ENCODE measurements at regions not wholly inside any gene's neighbourhood (a gene's known extent, or its start where the extent isn't known, plus 50 kb on each side); places are given as distances from the start of the nearest gene placed in this dataset.
"Not testable (repeated sequence)": the region's sequence is repeated elsewhere in the genome, so short reads cannot be mapped to it uniquely, and the experiment has no call there.

- no peak for DNase-seq
- Histone ChIP-seq H3K9me3 (no peaks in the 10 kb centered on the region), H3K36me3 (no peaks in the 10 kb centered on the region), H3K27ac (no peak overlapping the region), H3K4me1 (no peaks in the 10 kb centered on the region), H3K4me3 (replicated peaks in 1 of 3) (no peak overlapping the region), H3K27me3 (no peaks in the 10 kb centered on the region)
- intact Hi-C loops (cut with DNase I) = no loop called here
- WGBS, 2 donors = 98 to 100% methylated on average over 10 to 11 of the region's 26 CpGs
- no peak for TF ChIP-seq CTCF (IDR thresholded peaks at IDR 0.05)
- no peak for TF ChIP-seq POLR2A (IDR thresholded peaks at IDR 0.05)
These were observed 1171.8 kb upstream of the B3GALT2 start for GRCh38 chr1:194358208-194358581.

- intact Hi-C loops (cut with DNase I); H3K36me3 ChIP-seq; H3K27me3 ChIP-seq: not testable (repeated sequence)
These were observed 1171.3 kb upstream of the B3GALT2 start for GRCh38 chr1:194357573-194358207.

GRCh38 chr1:194355488-194356106, 1169.2 kb upstream of the B3GALT2 start:
- H3K27me3 ChIP-seq = no peaks in the 10 kb centered on the region
- WGBS, 2 donors = 85 to 86% methylated on average over 12 of the region's 12 CpGs
- H3K4me3 ChIP-seq (replicated peaks in 1 of 3) = no peak overlapping the region
- no peaks in the 10 kb centered on the region for H3K4me1 ChIP-seq
- intact Hi-C loops (cut with DNase I) = no loop called here
- H3K36me3 ChIP-seq = no peaks in the 10 kb centered on the region
- no peak overlapping the region for H3K27ac ChIP-seq
- DNase-seq = no peak
- TF ChIP-seq CTCF (IDR thresholded peaks at IDR 0.05) (no peak), POLR2A (IDR thresholded peaks at IDR 0.05) (no peak)
- no peaks in the 10 kb centered on the region for H3K9me3 ChIP-seq

More at GRCh38 chr1:194357573-194358207, 1171.3 kb upstream of the B3GALT2 start:
- not testable (repeated sequence) for H3K27ac ChIP-seq; H3K9me3 ChIP-seq; H3K4me1 ChIP-seq; DNase-seq; H3K4me3 ChIP-seq (replicated peaks in 1 of 3)
- WGBS, 2 donors = 96% methylated on average over 25 of the region's 25 CpGs

- intact Hi-C loops (cut with DNase I) = no loop called here
- H3K27ac ChIP-seq = no peak overlapping the region
- no peaks in the 10 kb centered on the region for H3K27me3 ChIP-seq
- H3K4me1 ChIP-seq = no peaks in the 10 kb centered on the region
- no peaks in the 10 kb centered on the region for H3K36me3 ChIP-seq
- TF ChIP-seq POLR2A (IDR thresholded peaks at IDR 0.05) (no peak), CTCF (IDR thresholded peaks at IDR 0.05) (no peak)
- no peak for DNase-seq
- no peaks in the 10 kb centered on the region for H3K9me3 ChIP-seq
- no peak overlapping the region for H3K4me3 ChIP-seq (replicated peaks in 1 of 3)
- 76 to 87% methylated on average over 3 of the region's 3 CpGs for WGBS, 2 donors
These were observed 1166.7 kb upstream of the B3GALT2 start for GRCh38 chr1:194353121-194353520.

- Histone ChIP-seq H3K9me3 (no peaks in the 10 kb centered on the region), H3K27ac (no peak overlapping the region), H3K36me3 (no peaks in the 10 kb centered on the region), H3K4me3 (replicated peaks in 1 of 3) (no peak overlapping the region), H3K27me3 (no peaks in the 10 kb centered on the region), H3K4me1 (no peaks in the 10 kb centered on the region)
- no peak for TF ChIP-seq CTCF (IDR thresholded peaks at IDR 0.05)
- no peak for TF ChIP-seq POLR2A (IDR thresholded peaks at IDR 0.05)
- intact Hi-C loops (cut with DNase I) = no loop called here
- 81 to 85% methylated on average over 2 of the region's 2 CpGs for WGBS, 2 donors
- no peak for DNase-seq
These were observed 1160.8 kb upstream of the B3GALT2 start for GRCh38 chr1:194347200-194347599.

Measured in thyroid gland (tissue), 4 donors.